GM23248 (cell line): ENCODE measurements at regions not wholly inside any gene's neighbourhood (a gene's known extent, or its start where the extent isn't known, plus 50 kb on each side); places are given as distances from the start of the nearest gene placed in this dataset.

Experiments
- EZH2 ChIP-seq: fragments of 200-600 bp; sonication (generic); IDR thresholded peaks from 2 replicates; pipeline ENCODE4 v1.6.1; 2018; ENCODE audit warnings: antibody characterized with exemption, mild to moderate bottlenecking; ENCODE audit not compliant: insufficient read depth, poor library complexity, severe bottlenecking
- EZH2phosphoT487 ChIP-seq: fragments of 200-600 bp; sonication (generic); IDR thresholded peaks from 2 replicates; pipeline ENCODE4 v1.6.1; 2018; ENCODE audit warnings: antibody characterized with exemption, moderate library complexity, mild to moderate bottlenecking, low read depth; ENCODE audit not compliant: insufficient read depth

- TF ChIP-seq EZH2phosphoT487 (no peak), EZH2 (no peak)
These were observed 533.6 kb upstream of the HTR2C start for GRCh38 chrX:114050075-114050796.
